Motor neuron (in vitro differentiated cells): ENCODE measurements at regions not wholly inside any gene's neighbourhood (a gene's known extent, or its start where the extent isn't known, plus 50 kb on each side); places are given as distances from the start of the nearest gene placed in this dataset.

Source experiments
- ATAC-seq, 8 experiments: fragments of 200-7000 bp; cut with Tn5 transposase; replicated peaks in 6 of 8; 2 replicates each; pipeline ENCODE4 v1.8.0; 2021; ENCODE audit warnings: mild to moderate bottlenecking in 8 of 8, moderate library complexity in 8 of 8
- H3K27ac ChIP-seq, 2 donors: fragments of 250-450 bp; sonication (Bioruptor Pico); 2 replicates each; pipeline ENCODE4 v1.9.0; 2021; ENCODE audit warnings: antibody characterized with exemption in 2 of 2, mild to moderate bottlenecking in 2 of 2, moderate library complexity in 1 of 2
- H3K4me1 ChIP-seq, 2 donors: fragments of 250-450 bp; sonication (Bioruptor Pico); replicated peaks in 1 of 2; 2 replicates each; pipeline ENCODE4 v1.6.1; 2021; ENCODE audit warnings: antibody characterized with exemption in 2 of 2, mild to moderate bottlenecking in 2 of 2, moderate library complexity in 1 of 2
- H3K4me3 ChIP-seq, 5 donors: fragments of 250-450 bp; sonication (Bioruptor Pico); 2 replicates each; pipeline ENCODE4 v1.9.0; 2021; ENCODE audit warnings: antibody characterized with exemption in 5 of 5, mild to moderate bottlenecking in 5 of 5, moderate library complexity in 4 of 5
- WGBS, 10 experiments: fragments of 450-650 bp; shearing (Covaris generic); methylation state at CpG; one replicate each; pipeline ENCODE4 v1.0.0; 2022; 5-methylcytosine and 5-hydroxymethylcytosine counted together
- in situ Hi-C, 9 experiments: fragments of 400-800 bp; cut with MboI; loops; one replicate each; pipeline ENCODE4 v1.15.0; 2021; ENCODE audit warnings: low sequenced_read_pairs in 9 of 9, low pct_unique_long_range_greater_than_20kb in 2 of 9; ENCODE audit not compliant: unreplicated experiment in 9 of 9

DNA sequence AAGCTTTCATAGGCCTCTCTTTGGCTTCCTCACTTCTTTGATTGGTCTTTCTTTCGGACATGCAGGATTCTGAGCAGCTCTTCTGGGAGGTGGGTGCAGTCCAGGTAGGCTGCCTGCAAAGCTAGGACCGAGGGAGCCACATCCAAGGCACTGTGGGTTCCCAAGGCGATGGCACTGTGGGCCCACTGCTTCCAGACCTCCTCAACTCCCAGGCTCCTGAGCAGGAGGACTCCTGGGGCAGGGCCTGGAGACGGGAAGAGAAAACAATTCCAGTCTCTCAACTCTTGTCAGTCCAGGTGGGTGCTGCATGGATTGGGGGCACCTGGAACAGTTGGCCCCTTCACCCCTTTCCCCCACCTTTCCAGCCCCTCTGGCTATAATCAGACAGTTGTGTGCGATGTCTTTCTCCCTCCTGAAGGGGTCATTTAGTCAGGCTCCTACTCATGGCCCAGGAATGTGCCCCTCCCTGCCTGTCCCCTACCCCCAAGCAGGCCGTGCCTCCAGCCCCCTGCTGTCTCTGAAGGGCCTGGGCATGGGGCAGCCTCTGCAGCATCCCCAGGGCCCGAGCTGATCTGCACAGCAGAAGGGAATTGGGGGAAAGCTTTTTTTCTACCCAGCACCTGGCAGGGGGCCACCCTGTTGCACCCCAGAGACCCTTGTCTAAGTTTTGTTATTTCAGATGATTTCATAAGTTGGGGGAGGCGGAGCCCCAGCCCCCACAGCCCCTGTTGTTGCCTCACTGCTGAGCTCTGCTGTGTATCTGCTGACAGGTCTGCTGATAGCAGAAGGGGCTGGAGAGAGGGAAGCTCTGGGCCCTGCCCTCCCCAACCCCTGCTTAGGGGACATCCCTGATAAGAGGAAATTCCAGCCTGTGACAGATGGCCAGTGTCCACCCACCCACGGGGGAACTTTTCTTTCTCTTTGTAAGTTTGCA, 330.3 kb downstream of the SEC14L1 start:
- Histone ChIP-seq H3K27ac (peak overlapping the region; percentile 68 to 74), H3K4me1 (peaks cover 66 to 72% of the 10 kb centered on the region in 2 donors), H3K4me3 (no peak overlapping the region)
- in situ Hi-C loops, result no loop called here
- ATAC-seq, result peak in 4 of 8 experiments; percentile 17 to 33 (median 21)
- 62 to 100% (median 71%) methylated on average over 1 to 3 of the region's 9 CpGs; no CpG with 5 or more reads in 5 of the 10 experiments for WGBS, 10 experiments

DNA sequence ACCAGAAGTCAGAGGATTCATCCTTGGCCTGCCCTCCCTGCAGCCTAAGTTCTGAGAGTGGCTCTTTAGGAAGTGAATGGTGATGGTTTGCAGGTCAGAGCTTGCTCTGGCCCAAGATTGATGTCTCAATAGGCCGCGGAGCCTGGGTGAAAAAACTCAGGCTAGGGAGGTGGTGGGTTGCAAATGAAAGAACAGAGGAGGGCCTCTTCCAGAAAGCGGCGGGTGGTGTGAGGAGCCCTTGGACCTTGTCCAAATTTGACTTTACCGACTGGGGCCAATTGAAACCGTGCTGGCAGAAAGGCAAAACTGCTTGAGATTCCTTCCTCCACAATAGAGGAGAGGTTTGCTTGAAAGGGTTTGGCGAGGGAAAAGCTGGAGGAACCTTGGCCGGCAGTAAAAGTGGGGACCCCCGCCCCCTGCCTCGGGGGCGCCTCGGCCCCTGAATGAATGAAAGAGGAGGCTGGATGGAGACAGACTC, 331.3 kb downstream of the SEC14L1 start:
- peak; percentile 17 to 71 (median 34) for ATAC-seq
- Histone ChIP-seq H3K4me3 (no peak overlapping the region), H3K27ac (peak overlapping the region; percentile 68 to 74), H3K4me1 (peaks cover 66 to 72% of the 10 kb centered on the region in 2 donors)
- 0 to 50% (median 0%) methylated on average over 1 to 4 of the region's 12 CpGs; no CpG with 5 or more reads in 3 of the 10 experiments for WGBS, 10 experiments
- in situ Hi-C loops, result no loop called here

DNA sequence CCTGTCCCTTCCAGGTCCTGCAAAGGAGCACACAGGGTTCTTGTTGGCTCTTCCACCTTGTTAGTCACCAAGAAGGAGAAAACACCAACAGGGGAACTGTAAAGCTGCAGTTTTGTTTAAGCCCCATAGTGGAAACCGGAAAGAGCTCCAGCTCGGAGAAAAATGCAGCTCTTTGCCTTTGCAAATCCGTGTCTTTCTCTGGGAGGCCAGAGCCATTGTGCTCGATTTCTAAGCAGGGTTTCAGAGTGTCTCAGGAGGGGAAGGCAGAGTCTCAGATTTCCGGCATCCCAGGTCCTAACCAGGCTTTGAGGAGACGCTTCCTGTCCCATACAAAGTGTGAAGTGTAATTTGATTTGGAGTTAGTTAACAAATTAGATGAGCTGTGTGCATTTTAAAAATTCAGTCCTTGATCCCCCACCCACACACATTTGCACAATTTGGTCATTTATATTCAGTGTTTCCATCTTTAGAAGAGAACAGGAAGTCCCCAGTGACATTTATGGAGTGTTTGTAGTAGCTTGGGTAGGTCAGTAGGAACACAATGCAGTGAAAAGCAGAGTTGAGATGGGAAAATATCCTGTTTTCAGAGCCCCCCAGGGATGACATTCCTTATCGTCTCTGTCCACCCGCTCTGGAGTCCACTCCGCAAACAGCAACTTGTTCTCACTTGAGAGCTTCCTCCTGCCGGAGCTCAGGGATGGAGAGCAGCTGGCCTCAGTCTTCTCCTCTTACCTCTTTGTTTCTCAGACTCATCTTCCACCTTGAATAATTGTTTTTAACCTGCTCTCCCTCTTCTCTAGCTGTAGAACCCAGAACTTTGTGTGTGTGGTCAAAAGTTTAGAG, 331.9 kb downstream of the SEC14L1 start:
- in situ Hi-C loops, result no loop called here
- WGBS, 10 experiments, result 0 to 46% (median 19%) methylated on average over 1 to 8 of the region's 10 CpGs; no CpG with 5 or more reads in 3 of the 10 experiments
- peak in 6 of 8 experiments; percentile 2 to 57 (median 12) for ATAC-seq
- Histone ChIP-seq H3K4me3 (no peak overlapping the region), H3K4me1 (peaks cover 66 to 72% of the 10 kb centered on the region in 2 donors), H3K27ac (peak overlapping the region; percentile 68 to 74)

- no peak for ATAC-seq
- H3K27ac ChIP-seq, result no peak overlapping the region
- 49 to 100% (median 93%) methylated on average over 1 to 6 of the region's 6 CpGs for WGBS, 10 experiments
- peaks cover 65 to 73% of the 10 kb centered on the region in 2 donors for H3K4me1 ChIP-seq
- in situ Hi-C loops, result no loop called here
- no peak overlapping the region for H3K4me3 ChIP-seq
These were observed 333.0 kb downstream of the SEC14L1 start for GRCh38 chr17:77473615-77474226.

DNA sequence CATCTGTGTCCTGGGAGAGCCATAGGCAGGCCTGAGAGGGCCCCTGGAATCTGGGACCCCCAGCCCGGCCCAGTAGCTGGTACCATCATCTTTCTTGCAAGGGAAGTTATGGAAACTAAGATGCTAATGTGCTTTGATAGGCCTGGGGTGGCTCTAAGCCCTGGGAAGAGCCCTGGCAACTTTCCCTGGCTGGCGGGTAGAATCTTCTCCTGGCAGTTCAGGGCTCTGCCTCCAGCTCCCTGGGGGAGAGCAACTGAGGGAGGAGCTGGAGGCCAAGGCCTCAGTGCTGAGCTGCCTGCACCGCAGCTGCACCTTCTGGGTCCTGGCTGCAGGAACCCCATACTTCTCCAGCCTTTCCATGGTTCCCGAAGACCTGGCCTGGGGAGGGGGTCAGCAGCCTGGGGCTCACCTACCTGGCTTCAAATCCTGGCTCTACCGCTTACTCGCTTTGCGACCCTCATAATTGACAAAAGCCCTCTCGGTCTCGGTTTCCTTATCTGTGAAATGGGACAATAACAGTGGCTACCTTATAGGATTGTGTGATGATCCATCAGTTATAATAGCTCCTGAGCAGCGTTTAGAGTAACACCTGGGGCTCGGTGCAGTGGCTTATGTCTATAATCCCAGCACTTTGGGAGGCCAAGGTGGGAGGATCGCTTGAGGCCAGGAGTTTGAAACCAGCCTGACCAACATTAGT, 333.7 kb downstream of the SEC14L1 start:
- Histone ChIP-seq H3K4me3 (no peak overlapping the region), H3K4me1 (peaks cover 68 to 81% of the 10 kb centered on the region in 2 donors), H3K27ac (no peak overlapping the region)
- in situ Hi-C loops, result no loop called here
- ATAC-seq, result peak in 1 of 8 experiments; percentile 10
- WGBS, 10 experiments, result 20 to 100% (median 72%) methylated on average over 1 to 8 of the region's 12 CpGs; no CpG with 5 or more reads in 2 of the 10 experiments

DNA sequence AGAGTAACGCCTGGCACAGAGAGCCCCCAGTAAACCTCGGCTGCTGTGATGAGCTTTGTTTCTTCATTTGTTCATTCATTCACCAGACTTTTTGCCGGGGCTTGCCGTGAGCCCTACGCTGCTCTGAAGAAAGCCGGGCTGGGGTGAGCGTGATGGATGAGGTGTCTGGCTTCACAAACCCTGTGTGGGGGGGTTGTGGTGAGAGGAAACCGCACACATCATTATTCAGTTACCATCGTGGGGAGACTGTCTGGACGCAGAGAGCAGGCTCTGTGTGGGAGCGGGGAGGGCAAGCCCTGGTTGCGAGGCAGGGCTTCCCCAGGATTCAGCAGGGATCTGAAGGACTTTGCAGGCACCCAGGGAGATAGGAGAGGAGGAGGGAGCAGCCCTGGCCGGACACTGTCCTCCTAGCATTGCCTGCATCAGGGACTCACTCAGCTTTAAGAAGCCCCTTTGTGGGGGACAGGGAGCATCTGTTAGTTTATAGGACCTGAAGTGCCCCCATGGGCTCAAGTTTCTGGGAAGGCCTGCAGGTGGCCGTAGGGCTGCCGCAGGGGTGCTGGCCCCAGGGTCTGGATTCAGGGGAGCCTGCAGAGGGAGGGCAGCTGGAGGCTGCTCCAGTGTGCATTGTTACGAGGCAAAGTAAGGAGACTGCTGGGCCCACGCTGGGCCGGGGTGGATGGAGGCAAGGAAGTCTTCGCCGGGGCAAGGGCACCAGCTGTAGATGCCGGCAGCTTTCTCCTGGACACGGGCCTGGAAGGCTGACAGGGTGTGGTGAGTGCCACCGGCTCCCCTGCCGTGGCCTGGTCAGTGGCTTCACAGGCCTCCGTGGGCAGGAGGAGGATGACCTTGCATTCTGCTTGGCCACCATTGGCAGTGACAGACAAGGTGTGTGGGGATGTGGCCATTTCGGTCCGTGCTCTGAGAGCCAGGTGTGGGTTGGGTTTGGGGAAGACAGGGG, 334.5 kb downstream of the SEC14L1 start:
- H3K27ac ChIP-seq, result peak overlapping the region; percentile 2 to 65
- H3K4me1 ChIP-seq, result peaks cover 77 to 86% of the 10 kb centered on the region in 2 donors
- in situ Hi-C loops, result loop anchor here in 4 of 9 experiments (25.0 kb wide), 1 partner anchor 138 kb away; no protein-coding TSS in a partner anchor
- 12 to 70% (median 23%) methylated on average over 1 to 20 of the region's 27 CpGs; no CpG with 5 or more reads in 2 of the 10 experiments for WGBS, 10 experiments
- H3K4me3 ChIP-seq, result no peak overlapping the region
- peak in 5 of 8 experiments; percentile 72 to 78 (median 78) for ATAC-seq

- Histone ChIP-seq H3K4me1 (peaks cover 72 to 85% of the 10 kb centered on the region in 2 donors), H3K27ac (peak overlapping the region in 1 of 2 donors; percentile 65), H3K4me3 (no peak overlapping the region)
- in situ Hi-C loops, result loop anchor here in 4 of 9 experiments (25.0 kb wide), 1 partner anchor 139 kb away; no protein-coding TSS in a partner anchor
- ATAC-seq, result peak in 2 of 8 experiments; percentile 5 to 11
- 33 to 60% methylated on average over 1 to 2 of the region's 7 CpGs; no CpG with 5 or more reads in 8 of the 10 experiments for WGBS, 10 experiments
These were observed 335.2 kb downstream of the SEC14L1 start for GRCh38 chr17:77476006-77476405.

GRCh38 chr17:77476498-77476897, 335.7 kb downstream of the SEC14L1 start:
- Histone ChIP-seq H3K4me1 (peaks cover 67 to 82% of the 10 kb centered on the region in 2 donors), H3K4me3 (no peak overlapping the region), H3K27ac (no peak overlapping the region)
- in situ Hi-C loops, result loop anchor here in 4 of 9 experiments (25.0 kb wide), 1 partner anchor 139 kb away; no protein-coding TSS in a partner anchor
- no peak for ATAC-seq
- WGBS, 10 experiments, result 80 to 100% (median 80%) methylated on average over 1 to 2 of the region's 8 CpGs; no CpG with 5 or more reads in 7 of the 10 experiments

- WGBS, 10 experiments, result 2 to 74% (median 41%) methylated on average over 1 to 17 of the region's 22 CpGs; no CpG with 5 or more reads in 2 of the 10 experiments
These were observed 336.4 kb downstream of the SEC14L1 start for GRCh38 chr17:77476931-77477805.

GRCh38 chr17:77478281-77478680, 337.5 kb downstream of the SEC14L1 start:
- ATAC-seq, result peak in 1 of 8 experiments; percentile 21
- 0 to 94% (median 77%) methylated on average over 3 to 15 of the region's 16 CpGs; no CpG with 5 or more reads in 3 of the 10 experiments for WGBS, 10 experiments
- in situ Hi-C loops, result loop anchor here in 4 of 9 experiments (25.0 kb wide), 1 partner anchor 141 kb away; no protein-coding TSS in a partner anchor

More at GRCh38 chr17:77476931-77477805, 336.4 kb downstream of the SEC14L1 start:
- peak overlapping the region in 1 of 2 donors; percentile 4 for H3K27ac ChIP-seq
- in situ Hi-C loops, result loop anchor here in 4 of 9 experiments (25.0 kb wide), 1 partner anchor 140 kb away; no protein-coding TSS in a partner anchor
- peak; percentile 29 to 76 (median 50) for ATAC-seq
- no peak overlapping the region for H3K4me3 ChIP-seq
- H3K4me1 ChIP-seq, result peaks cover 60 to 75% of the 10 kb centered on the region in 2 donors

More at GRCh38 chr17:77478281-77478680, 337.5 kb downstream of the SEC14L1 start:
- no peak overlapping the region for H3K27ac ChIP-seq
- no peak overlapping the region for H3K4me3 ChIP-seq
- H3K4me1 ChIP-seq, result peaks cover 49 to 64% of the 10 kb centered on the region in 2 donors
